ENCODE measurements at regions not wholly inside any gene's neighbourhood (a gene's known extent, or its start where the extent isn't known, plus 50 kb on each side); places are given as distances from the start of the nearest gene placed in this dataset.

DNA sequence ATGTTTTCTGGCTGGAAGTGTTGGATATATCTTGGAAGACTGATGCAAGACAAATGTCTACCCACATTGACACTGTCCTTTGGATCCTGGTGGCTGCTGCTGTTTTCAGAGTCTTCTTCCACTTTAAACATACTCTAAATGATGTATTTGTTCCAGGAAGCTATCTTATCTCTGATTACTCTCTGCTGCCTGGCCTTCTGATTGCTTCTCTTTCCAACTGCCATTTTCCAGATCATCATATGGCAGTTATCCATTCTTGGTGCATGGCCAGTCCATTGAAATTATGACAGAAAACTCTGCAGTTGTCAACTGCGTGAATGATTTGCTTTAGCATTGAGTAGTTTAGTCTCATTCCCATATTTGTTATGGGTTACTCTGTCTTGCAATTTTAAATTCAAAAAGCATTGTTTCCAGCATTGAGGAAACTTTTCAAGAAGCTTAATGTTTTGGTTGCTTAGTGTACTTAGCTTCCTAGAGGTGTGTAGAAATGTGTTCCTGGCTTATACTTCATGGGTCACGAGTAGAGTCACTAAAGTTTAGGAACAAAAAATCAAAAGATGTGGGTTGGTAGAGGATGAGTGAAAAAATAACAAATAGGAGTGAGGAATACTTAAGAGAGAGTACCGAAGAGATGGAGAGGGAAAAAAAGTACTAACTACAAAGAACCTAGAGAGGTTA, 268.3 kb upstream of the MTPN start:
- TF ChIP-seq ARNT (IDR thresholded peaks at IDR 0.05): no peak
- TF ChIP-seq SUZ12 (IDR thresholded peaks at IDR 0.05): no peak
- no peak for TF ChIP-seq CTBP1 (IDR thresholded peaks at IDR 0.05; ENCODE audit: borderline replicate concordance)
- TF ChIP-seq FOXA1 (IDR thresholded peaks at IDR 0.05): no peak
- TF ChIP-seq SP1 (IDR thresholded peaks at IDR 0.05): no peak
- TF ChIP-seq NFRKB (IDR thresholded peaks at IDR 0.05): no peak
- TF ChIP-seq FOXM1 (IDR thresholded peaks at IDR 0.05; ENCODE audit: borderline replicate concordance): no peak
- no peak for TF ChIP-seq BHLHE40 (IDR thresholded peaks at IDR 0.05; ENCODE audit: borderline replicate concordance)
- TF ChIP-seq TARDBP (IDR thresholded peaks at IDR 0.05): no peak
- no peak for TF ChIP-seq ZNF384 (IDR thresholded peaks at IDR 0.05)

Data from HEK293T (cell line).